Upper lobe of left lung (tissue), 4 donors: ENCODE measurements at regions not wholly inside any gene's neighbourhood (a gene's known extent, or its start where the extent isn't known, plus 50 kb on each side); places are given as distances from the start of the nearest gene placed in this dataset.
"Not testable (repeated sequence)": the region's sequence is repeated elsewhere in the genome, so short reads cannot be mapped to it uniquely, and the experiment has no call there.

Source experiments
- POLR2AphosphoS5 ChIP-seq, 2 donors: sonication (generic); formaldehyde crosslinking; IDR thresholded peaks; one replicate each; pipeline ENCODE4 v1.5.1; 2017; ENCODE audit warnings: antibody characterized with exemption in 2 of 2
- TF ChIP-seq, protein P1 (sequence below), 6 experiments: fragments of 450-650 bp in 4 of 6; fragments of 200-600 bp in 2 of 6; sonication (generic) in 2 of 6; IDR thresholded peaks; one replicate each; pipeline ENCODE4 v1.5.1; 2016 to 2019; ENCODE audit warnings: antibody characterized with exemption in 6 of 6

DNA sequence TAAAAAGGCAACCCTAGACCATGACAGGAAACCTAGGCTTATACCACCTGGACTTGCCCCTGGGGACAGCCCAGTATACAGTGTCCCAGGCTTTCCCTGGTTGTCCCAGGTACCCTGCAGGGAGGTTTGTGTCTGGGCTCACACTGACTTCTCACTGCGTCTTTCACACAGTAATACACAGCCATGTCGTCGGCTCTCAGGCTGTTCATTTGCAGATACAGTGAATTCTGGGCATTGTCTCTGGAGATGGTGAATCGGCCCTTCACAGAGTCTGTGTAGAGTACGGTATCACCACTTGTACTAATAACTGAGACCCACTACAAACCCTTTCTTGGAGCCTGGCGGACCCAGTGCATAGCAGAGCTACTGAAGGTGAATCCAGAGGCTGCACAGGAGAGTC, 1116.6 kb downstream of the TMEM121 start:
- TF ChIP-seq, protein P1, sequence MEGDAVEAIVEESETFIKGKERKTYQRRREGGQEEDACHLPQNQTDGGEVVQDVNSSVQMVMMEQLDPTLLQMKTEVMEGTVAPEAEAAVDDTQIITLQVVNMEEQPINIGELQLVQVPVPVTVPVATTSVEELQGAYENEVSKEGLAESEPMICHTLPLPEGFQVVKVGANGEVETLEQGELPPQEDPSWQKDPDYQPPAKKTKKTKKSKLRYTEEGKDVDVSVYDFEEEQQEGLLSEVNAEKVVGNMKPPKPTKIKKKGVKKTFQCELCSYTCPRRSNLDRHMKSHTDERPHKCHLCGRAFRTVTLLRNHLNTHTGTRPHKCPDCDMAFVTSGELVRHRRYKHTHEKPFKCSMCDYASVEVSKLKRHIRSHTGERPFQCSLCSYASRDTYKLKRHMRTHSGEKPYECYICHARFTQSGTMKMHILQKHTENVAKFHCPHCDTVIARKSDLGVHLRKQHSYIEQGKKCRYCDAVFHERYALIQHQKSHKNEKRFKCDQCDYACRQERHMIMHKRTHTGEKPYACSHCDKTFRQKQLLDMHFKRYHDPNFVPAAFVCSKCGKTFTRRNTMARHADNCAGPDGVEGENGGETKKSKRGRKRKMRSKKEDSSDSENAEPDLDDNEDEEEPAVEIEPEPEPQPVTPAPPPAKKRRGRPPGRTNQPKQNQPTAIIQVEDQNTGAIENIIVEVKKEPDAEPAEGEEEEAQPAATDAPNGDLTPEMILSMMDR (IDR thresholded peaks at IDR 0.05) = not testable (repeated sequence)
- TF ChIP-seq POLR2AphosphoS5 (IDR thresholded peaks at IDR 0.05) = not testable (repeated sequence)
